HL-60 (cell line): ENCODE measurements at regions not wholly inside any gene's neighbourhood (a gene's known extent, or its start where the extent isn't known, plus 50 kb on each side); places are given as distances from the start of the nearest gene placed in this dataset.

Experiments
- DNase-seq, 2 experiments: peaks; one replicate each; pipeline ENCODE4 v3.0.0-alpha.2; 2010 to 2020; ENCODE audit warnings: low read depth in 1 of 2, low spot score in 1 of 2
- H3K27ac ChIP-seq: fragments of 250-450 bp; sonication (Bioruptor Pico); replicated peaks from 2 replicates; pipeline ENCODE4 v1.5.1; 2020; ENCODE audit warnings: mild to moderate bottlenecking, moderate library complexity
- H3K27me3 ChIP-seq: fragments of 250-450 bp; sonication (Bioruptor Pico); 2 replicates; pipeline ENCODE4 v1.5.1; 2021; ENCODE audit warnings: mild to moderate bottlenecking, moderate library complexity; ENCODE audit not compliant: insufficient read depth, poor library complexity, severe bottlenecking
- H3K4me3 ChIP-seq: replicated peaks from 2 replicates; pipeline ENCODE4 v1.5.1; 2011; ENCODE audit warnings: mild to moderate bottlenecking, control low read depth, low read length; ENCODE audit not compliant: insufficient read depth
- GABPA ChIP-seq: IDR thresholded peaks from 2 replicates; pipeline ENCODE4 v1.6.1; 2012; ENCODE audit warnings: low read depth
- POLR2AphosphoS5 ChIP-seq: IDR thresholded peaks from 2 replicates; pipeline ENCODE4 v1.6.1; 2012; ENCODE audit warnings: low read depth
- REST ChIP-seq: IDR thresholded peaks from 2 replicates; pipeline ENCODE4 v1.6.1; 2012; ENCODE audit warnings: low read depth; ENCODE audit not compliant: insufficient replicate concordance
- SPI1 ChIP-seq: IDR thresholded peaks from 2 replicates; pipeline ENCODE4 v1.6.1; 2012; ENCODE audit warnings: low read depth, mild to moderate bottlenecking, borderline replicate concordance
- TF ChIP-seq, protein P1 (sequence below): IDR thresholded peaks from one replicate; pipeline ENCODE4 v1.5.1; 2011; ENCODE audit warnings: low read length, control low read depth, inconsistent platforms; ENCODE audit not compliant: insufficient read depth

DNA sequence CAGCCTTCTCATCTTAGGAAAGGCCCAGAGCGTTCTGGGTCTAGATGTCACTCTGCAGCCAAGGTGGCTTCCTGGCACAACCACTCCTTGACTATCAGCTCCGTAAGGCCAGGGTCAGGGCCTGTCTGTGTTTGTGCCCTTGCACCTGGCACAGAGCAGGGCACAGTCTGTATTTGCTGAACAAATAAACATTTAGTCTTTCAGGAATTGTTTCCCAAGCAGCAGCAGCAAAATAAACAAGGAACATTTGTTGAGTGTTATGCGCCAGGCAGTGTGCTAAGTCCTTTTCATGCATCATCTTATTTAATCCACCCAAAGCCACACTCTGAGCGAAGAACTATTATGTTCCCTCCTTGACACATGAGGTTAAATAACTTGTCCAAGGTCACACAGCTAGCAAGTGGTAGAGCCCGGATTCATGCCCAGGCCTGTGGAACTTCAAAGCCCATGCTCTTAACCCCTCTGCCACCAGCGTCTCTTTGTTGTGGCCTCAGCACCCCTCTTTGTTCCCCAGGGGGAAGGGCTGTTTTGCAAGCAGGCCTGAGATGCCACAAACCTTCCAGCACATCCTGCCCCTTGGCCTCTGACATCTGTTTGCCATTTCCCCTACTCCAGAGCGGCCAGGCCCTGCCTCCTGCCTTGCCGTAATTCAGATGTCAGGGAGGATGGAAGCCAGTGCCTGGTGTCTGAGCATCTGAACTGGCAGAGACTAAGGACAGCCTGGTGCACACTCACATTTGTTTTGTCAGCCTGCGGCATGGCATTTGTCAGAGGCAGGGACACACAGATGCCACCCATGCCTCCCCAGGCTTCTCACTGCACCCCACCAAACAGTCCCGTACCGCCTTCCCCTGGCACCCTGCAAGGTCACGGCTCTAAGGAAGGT lies 325.8 kb upstream of the ZMIZ1 start:
- H3K27me3 ChIP-seq = no peaks in the 10 kb centered on the region
- no peak overlapping the region for H3K4me3 ChIP-seq
- DNase-seq = peak; percentile 39 to 72
- peak overlapping the region; percentile 16; the same call in 1 of the 2 replicates for H3K27ac ChIP-seq
- peak; percentile 57; the same call in 1 of the 2 replicates for TF ChIP-seq POLR2AphosphoS5
- no peak for TF ChIP-seq SPI1

- TF ChIP-seq SPI1 = no peak
- TF ChIP-seq POLR2AphosphoS5 = no peak
- Histone ChIP-seq H3K27me3 (no peaks in the 10 kb centered on the region), H3K4me3 (no peak overlapping the region), H3K27ac (no peak overlapping the region)
- no peak for DNase-seq
Measured at GRCh38 chr10:78744056-78744455, 324.7 kb upstream of the ZMIZ1 start.

GRCh38 chr10:78744491-78745090 lies 324.2 kb upstream of the ZMIZ1 start:
- TF ChIP-seq POLR2AphosphoS5 = no peak
- TF ChIP-seq SPI1 = no peak
- TF ChIP-seq REST = no peak
- TF ChIP-seq, protein P1, sequence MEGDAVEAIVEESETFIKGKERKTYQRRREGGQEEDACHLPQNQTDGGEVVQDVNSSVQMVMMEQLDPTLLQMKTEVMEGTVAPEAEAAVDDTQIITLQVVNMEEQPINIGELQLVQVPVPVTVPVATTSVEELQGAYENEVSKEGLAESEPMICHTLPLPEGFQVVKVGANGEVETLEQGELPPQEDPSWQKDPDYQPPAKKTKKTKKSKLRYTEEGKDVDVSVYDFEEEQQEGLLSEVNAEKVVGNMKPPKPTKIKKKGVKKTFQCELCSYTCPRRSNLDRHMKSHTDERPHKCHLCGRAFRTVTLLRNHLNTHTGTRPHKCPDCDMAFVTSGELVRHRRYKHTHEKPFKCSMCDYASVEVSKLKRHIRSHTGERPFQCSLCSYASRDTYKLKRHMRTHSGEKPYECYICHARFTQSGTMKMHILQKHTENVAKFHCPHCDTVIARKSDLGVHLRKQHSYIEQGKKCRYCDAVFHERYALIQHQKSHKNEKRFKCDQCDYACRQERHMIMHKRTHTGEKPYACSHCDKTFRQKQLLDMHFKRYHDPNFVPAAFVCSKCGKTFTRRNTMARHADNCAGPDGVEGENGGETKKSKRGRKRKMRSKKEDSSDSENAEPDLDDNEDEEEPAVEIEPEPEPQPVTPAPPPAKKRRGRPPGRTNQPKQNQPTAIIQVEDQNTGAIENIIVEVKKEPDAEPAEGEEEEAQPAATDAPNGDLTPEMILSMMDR = no peak
- TF ChIP-seq GABPA = no peak

DNA sequence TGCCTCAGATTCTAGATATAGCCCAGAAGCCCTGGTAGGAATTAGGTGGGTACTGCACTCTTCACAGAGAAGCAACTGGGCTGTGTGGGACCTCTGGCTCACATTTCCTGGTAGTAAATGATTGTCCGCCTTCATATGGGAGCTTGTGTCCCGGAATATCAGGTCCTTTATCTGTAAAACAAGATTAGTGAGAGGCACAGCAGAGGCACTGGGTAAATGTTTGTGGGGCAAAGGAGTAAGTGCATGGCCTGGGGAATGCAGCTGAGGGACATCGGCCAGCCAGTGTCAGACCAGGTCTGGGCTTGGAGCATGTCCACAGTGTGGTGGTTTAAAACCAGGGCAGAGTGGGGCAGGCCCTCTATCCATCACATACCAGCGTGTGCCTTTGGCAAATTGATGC lies 323.3 kb upstream of the ZMIZ1 start:
- Histone ChIP-seq H3K27me3 (no peaks in the 10 kb centered on the region), H3K27ac (no peak overlapping the region)
- no peak for TF ChIP-seq REST
- TF ChIP-seq POLR2AphosphoS5 = no peak
- TF ChIP-seq SPI1 = no peak
- no peak for TF ChIP-seq GABPA
- TF ChIP-seq, protein P1 = no peak

More at GRCh38 chr10:78744491-78745090, 324.2 kb upstream of the ZMIZ1 start:
- no peaks in the 10 kb centered on the region for H3K27me3 ChIP-seq
- H3K4me3 ChIP-seq = no peak overlapping the region
- no peak overlapping the region for H3K27ac ChIP-seq
- DNase-seq = no peak

More for the DNA sequence above, 323.3 kb upstream of the ZMIZ1 start:
- no peak for DNase-seq
- no peak overlapping the region for H3K4me3 ChIP-seq
